ENCODE measurements at regions not wholly inside any gene's neighbourhood (a gene's known extent, or its start where the extent isn't known, plus 50 kb on each side); places are given as distances from the start of the nearest gene placed in this dataset.

GRCh38 chr3:135349254-135349948 lies 554.3 kb downstream of the EPHB1 start:
- Histone ChIP-seq H3K79me2 (no peaks in the 10 kb centered on the region), H3K4me3 (no peak overlapping the region), H2AFZ (no peak overlapping the region), H3K9me3 (ENCODE audit: low read depth) (no peaks in the 10 kb centered on the region), H3K4me2 (no peak overlapping the region), H3K4me1 (ENCODE audit: insufficient read depth) (no peaks in the 10 kb centered on the region), H3K36me3 (replicated peaks; ENCODE audit: insufficient read depth, low read depth) (no peaks in the 10 kb centered on the region), H4K20me1 (ENCODE audit: insufficient read depth, poor library complexity, severe bottlenecking) (no peaks in the 10 kb centered on the region), H3K27me3 (no peaks in the 10 kb centered on the region), H3K27ac (no peak overlapping the region), H3K9me2 (replicated peaks; ENCODE audit: insufficient read depth) (no peaks in the 10 kb centered on the region)
- no peak for DNase-seq (ENCODE audit: low spot score)
- TF ChIP-seq EZH2 (IDR thresholded peaks at IDR 0.05; ENCODE audit: borderline replicate concordance) (no peak), CTCF (IDR thresholded peaks at IDR 0.05; ENCODE audit: poor library complexity) (no peak), EZH2phosphoT487 (IDR thresholded peaks at IDR 0.05; ENCODE audit: low read depth, severe bottlenecking, unreplicated experiment) (no peak)
- WGBS (ENCODE audit: low lambda C conversion rate, missing lambda C conversion rate) = 89% methylated on average over 8 of the region's 8 CpGs

GRCh38 chr3:135352213-135352612 lies 557.2 kb downstream of the EPHB1 start:
- H3K4me2 ChIP-seq = no peak overlapping the region

DNA sequence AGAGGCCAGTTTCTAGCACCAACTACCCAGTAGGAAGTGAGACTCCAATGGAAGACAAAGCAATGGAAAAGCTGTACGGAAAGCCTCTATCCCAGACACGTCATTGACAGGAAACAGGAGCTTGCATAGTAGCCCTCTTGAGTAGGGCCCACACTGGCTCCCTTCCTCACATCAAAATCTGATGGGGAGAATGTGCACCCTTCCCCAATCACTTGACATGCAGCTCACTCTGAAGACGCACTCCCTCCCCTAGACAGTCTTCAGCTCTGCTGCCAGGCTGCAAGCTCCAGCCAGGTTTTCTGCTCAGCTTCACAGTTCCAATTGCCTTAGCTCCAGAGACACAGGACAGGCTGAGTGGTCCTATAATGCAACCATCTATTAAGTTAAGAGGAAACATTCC lies 567.8 kb downstream of the EPHB1 start:
- no peak for TF ChIP-seq EZH2phosphoT487 (IDR thresholded peaks at IDR 0.05; ENCODE audit: low read depth, severe bottlenecking, unreplicated experiment)
- no peak for TF ChIP-seq EZH2 (IDR thresholded peaks at IDR 0.05; ENCODE audit: borderline replicate concordance)
- TF ChIP-seq CTCF (IDR thresholded peaks at IDR 0.05; ENCODE audit: poor library complexity) = no peak
- Histone ChIP-seq H3K36me3 (replicated peaks; ENCODE audit: insufficient read depth, low read depth) (no peaks in the 10 kb centered on the region), H3K4me1 (ENCODE audit: insufficient read depth) (no peaks in the 10 kb centered on the region), H3K9me2 (replicated peaks; ENCODE audit: insufficient read depth) (no peaks in the 10 kb centered on the region), H4K20me1 (ENCODE audit: insufficient read depth, poor library complexity, severe bottlenecking) (no peaks in the 10 kb centered on the region), H3K27me3 (no peaks in the 10 kb centered on the region), H3K4me2 (no peak overlapping the region), H3K9me3 (ENCODE audit: low read depth) (no peaks in the 10 kb centered on the region), H3K4me3 (no peak overlapping the region), H2AFZ (no peak overlapping the region), H3K27ac (no peak overlapping the region), H3K79me2 (no peaks in the 10 kb centered on the region)
- WGBS (ENCODE audit: low lambda C conversion rate, missing lambda C conversion rate) = 90% methylated on average over 3 of the region's 3 CpGs
- DNase-seq (ENCODE audit: low spot score) = no peak

More at GRCh38 chr3:135352213-135352612, 557.2 kb downstream of the EPHB1 start:
- H3K9me3 ChIP-seq (ENCODE audit: low read depth) = no peaks in the 10 kb centered on the region
- no peak overlapping the region for H3K4me3 ChIP-seq
- no peaks in the 10 kb centered on the region for H3K9me2 ChIP-seq (replicated peaks; ENCODE audit: insufficient read depth)
- no peaks in the 10 kb centered on the region for H3K79me2 ChIP-seq
- no peaks in the 10 kb centered on the region for H3K36me3 ChIP-seq (replicated peaks; ENCODE audit: insufficient read depth, low read depth)
- H4K20me1 ChIP-seq (ENCODE audit: insufficient read depth, poor library complexity, severe bottlenecking) = no peaks in the 10 kb centered on the region
- no peaks in the 10 kb centered on the region for H3K27me3 ChIP-seq
- no peak overlapping the region for H3K27ac ChIP-seq
- no peak for DNase-seq (ENCODE audit: low spot score)
- no peak overlapping the region for H2AFZ ChIP-seq
- no peaks in the 10 kb centered on the region for H3K4me1 ChIP-seq (ENCODE audit: insufficient read depth)
- WGBS (ENCODE audit: low lambda C conversion rate, missing lambda C conversion rate) = 74% methylated on average over 8 of the region's 8 CpGs
- TF ChIP-seq CTCF (IDR thresholded peaks at IDR 0.05; ENCODE audit: poor library complexity) (no peak), EZH2phosphoT487 (IDR thresholded peaks at IDR 0.05; ENCODE audit: low read depth, severe bottlenecking, unreplicated experiment) (no peak), EZH2 (IDR thresholded peaks at IDR 0.05; ENCODE audit: borderline replicate concordance) (no peak)
